ENCODE measurements at regions not wholly inside any gene's neighbourhood (a gene's known extent, or its start where the extent isn't known, plus 50 kb on each side); places are given as distances from the start of the nearest gene placed in this dataset.
"Not testable (repeated sequence)": the region's sequence is repeated elsewhere in the genome, so short reads cannot be mapped to it uniquely, and the experiment has no call there.

DNA sequence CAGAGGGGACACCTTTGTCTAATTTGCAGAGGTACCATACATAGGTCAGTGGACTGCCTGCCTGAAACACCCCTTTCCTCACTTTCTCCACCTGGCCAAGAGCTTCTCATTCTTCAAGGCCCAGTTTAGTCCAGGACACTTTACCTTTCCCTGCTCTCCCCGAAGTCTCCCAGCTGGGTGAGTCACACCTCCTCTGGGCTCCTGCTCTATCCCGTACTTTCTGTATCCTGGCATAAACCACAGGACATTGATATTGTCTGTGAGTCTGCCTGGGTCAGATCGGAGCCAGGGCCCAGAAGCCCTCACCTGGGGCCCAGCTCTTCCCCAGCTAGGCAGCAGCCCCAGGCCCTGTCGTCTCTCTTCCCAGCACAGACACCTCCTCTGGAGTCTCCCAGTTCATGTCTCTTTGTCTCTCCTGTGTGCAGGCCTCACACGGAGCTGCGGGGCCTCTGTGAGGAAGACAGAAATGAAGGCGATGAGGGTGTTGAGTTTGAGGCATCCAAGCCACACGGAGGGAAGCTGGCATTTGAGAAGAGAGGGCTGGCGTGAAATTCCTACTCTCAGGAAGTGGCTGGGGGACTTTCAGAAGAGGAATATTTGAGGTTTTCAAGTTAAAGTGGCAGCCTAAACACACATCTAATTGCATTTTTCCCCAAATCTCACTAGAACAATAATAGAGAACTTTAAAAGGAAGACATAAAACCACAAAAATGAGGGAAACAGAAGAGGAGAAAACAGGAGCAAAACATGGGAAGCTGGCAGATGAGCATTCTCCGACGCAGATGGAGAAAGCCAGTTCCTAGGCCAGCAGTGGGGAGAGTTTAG is 79.6 kb upstream of the LAPTM4A start:
- DNase-seq (ENCODE audit: low read depth in 3 of 3, low spot score in 1 of 3) = no peak

DNA sequence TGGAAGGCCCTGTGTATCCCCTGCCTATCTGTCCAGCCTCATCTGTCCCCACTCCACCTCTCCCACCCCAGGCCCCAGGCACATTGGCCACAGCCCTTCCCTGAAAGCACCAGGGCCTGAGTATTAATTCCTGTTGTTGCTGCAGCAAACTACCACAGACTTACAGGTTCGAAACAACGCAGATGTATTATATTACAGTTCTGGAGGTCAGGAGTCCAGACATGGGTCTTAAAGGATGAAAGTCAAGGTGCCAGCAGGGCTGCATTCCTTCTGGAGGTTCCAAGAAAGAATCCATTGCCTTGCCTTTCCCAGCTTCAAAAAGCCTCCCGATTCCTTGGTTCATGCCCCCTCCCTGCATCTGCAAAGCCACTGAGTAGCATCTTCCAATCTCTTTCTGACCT is 78.7 kb upstream of the LAPTM4A start:
- no peak for DNase-seq (ENCODE audit: low read depth in 3 of 3, low spot score in 1 of 3)

DNA sequence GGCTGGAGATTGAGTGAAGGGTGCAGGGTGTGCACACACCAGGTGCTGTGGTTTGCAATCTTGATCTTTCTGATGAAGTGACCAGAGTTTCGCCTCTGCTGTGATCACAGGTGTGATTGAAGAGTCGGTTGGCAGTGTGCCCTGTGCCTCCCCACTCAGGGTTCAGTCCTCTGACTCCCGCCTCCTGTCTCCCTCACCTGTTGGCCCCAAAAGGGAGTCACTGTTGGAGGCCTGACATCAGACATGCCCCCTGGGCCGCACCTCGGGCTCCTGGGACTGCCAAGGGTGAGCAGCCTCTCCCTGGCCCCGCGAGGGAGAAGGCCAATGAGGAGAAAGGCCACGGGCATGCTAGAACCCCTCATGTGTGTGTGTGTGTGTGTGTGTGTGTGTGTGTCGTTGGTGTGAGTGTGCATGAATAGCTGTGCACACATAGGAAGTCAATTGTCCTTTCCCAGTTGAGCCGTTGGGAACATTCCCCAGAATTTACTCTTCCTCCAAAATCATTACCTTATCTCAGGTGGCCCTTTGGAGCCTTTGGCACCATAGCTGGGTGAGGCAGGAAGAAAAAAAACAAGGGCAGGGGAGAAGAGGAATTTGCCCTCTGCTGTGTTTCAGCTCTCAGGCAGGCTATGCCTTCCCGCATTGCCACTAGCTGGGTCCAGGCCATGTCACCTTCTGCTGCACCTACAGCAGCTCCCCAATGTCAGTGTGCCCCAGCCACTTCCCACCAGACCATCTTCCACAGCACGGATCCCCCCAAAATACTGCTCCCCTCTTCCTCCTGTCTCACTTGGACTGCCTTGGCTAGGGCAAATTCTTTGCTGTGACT is 78.1 kb upstream of the LAPTM4A start:
- DNase-seq (ENCODE audit: low read depth in 3 of 3, low spot score in 1 of 3) = no peak

DNA sequence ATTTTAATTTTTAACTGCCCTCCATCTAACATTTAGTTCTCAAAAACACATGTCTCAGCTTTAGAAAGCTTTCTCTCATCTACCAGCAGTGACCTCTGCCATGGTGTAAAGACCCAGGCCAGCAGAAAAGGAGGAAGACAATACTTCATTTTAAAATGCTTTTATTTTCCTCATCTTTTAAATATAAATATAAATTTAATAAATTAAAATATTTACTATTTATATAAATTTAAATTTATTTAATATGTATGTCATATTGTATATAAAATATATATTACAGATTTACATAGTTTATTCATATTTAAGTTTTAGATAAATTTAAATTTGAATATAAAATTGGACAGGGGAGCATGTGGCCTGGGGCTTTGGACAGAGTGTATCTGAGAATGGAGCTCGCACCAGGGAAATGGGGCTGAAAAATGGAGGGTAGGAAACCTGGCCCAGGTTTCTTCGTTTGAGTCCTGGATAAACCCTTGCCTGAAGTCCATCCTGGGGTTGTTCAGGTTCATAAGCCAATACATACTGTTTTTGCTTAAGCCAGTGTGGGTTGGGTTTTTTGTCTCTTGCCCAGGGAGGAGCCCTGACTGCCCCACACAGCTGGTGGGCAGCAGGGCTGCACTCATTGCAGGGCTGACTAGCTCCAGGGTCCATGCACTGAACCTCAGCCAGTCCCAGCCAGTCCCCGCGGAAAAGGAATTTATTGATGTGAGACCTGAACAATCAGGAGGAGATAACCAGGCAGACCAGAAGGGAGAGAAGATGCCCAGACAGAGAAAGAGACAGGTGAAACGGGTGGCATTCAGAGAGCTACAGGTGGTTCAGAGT is 77.3 kb upstream of the LAPTM4A start:
- DNase-seq (ENCODE audit: low read depth in 3 of 3, low spot score in 1 of 3) = no peak

DNA sequence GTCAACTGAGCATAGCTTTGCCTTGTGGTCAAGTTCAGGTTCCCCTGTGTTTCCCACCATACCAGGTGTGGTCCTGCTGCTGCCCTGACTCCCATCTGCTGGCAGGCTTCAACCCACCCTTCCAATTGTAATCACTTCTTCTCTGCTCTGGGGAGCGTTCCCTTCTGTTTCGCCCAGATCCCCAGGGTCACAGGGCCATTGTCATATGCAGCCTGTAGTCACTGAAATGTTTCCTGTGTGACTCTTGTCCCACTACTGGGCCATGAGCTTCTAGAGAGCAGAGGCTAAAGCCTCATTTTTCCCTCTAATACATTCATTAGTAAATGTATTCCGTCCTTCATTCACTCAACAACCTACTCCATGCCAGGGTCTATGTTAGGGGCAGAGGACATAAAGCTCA is 75.0 kb upstream of the LAPTM4A start:
- no peak for DNase-seq (ENCODE audit: low read depth in 3 of 3, low spot score in 1 of 3)

DNA sequence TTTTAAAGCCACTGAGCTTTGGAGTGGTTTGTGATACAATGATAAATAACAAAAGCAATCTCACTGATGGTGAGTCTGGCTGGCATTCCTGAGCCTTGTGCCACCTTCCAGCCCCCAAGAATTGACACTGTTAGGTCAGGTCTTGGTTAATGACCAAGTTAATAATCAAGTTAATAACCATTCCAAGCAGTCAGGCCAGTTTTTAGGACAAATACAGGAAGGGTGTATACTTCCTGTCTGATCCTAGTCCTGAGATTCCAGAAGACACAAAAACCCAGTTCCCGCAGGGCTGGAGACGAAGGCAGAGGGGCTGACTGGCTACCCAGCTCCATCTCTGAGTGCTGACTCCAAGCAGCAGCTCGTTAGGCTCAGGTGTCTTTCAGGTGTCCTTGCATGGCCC is 74.6 kb upstream of the LAPTM4A start:
- DNase-seq (ENCODE audit: low read depth in 3 of 3, low spot score in 1 of 3) = no peak

DNA sequence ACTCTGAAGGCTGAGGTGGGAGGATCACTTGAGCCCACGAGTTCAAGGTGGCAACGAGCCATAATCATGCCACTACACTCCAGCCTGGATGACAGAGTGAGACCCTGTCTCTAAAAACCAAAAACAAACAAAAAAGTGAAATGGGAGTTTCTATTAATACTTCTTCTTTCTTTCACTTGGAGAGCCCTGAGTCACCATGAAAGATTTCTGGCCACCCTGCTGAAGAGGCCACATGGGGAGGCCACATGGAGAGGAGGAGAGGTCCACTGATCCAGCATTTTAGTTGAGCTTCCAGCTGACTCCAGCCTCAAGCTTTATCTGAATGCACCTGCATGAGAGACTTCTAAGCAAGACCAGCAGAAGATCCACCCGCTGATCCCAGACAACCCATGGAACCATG is 74.2 kb upstream of the LAPTM4A start:
- DNase-seq (ENCODE audit: low read depth in 3 of 3, low spot score in 1 of 3) = no peak

DNA sequence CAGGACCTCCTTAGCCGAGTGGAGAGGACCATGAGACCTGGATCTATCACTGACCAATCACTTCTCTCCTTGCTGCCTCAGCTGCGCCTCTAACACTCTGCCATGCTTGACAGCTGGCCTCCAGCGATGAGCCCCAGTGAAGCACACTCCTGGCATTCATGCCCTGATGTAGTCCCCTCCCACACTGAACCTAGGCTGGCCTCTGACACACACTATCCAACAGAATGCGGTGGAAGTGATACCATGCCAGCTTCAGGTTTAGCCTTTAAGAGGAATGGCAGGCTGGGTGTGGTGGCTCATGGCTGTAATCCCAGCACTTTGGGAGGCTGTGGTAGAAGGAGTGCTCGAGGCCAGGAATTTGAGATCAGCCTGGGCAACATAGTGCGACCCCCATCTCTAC is 73.7 kb upstream of the LAPTM4A start:
- no peak for DNase-seq (ENCODE audit: low read depth in 3 of 3, low spot score in 1 of 3)

DNA sequence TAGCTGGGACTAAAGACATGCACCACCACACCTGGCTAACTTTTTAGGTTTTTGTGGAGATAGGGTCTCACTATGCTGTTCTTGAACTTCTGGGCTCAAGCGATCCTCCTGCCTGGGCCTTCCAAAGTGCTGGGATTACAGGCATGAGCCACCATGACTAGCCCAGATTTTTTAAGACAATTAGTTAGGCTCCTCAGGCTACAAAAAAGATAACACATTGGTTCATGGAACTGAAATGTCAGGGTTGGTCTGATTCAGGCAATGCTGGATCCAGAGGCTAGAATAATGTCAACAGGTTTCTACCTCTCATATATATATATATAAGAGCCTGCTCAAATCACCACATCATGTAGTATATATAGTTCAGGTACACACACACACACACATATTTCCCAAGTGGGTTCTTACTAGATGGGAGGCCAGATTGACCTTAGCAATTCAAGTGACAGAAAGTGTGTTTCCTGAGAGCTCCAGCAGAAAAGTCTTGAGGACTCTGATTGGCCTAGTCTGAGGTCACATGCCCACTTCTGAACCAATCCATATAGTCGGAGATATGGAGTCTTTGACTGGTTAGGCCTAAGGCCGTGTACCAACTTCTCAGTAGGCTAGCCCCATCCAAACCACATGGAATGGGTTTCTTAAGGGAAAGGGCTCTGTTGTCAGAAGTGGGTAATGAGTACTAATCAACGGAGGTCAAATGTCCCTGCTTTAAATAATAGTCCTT is 72.6 kb upstream of the LAPTM4A start:
- no peak for DNase-seq (ENCODE audit: low read depth in 3 of 3, low spot score in 1 of 3)

DNA sequence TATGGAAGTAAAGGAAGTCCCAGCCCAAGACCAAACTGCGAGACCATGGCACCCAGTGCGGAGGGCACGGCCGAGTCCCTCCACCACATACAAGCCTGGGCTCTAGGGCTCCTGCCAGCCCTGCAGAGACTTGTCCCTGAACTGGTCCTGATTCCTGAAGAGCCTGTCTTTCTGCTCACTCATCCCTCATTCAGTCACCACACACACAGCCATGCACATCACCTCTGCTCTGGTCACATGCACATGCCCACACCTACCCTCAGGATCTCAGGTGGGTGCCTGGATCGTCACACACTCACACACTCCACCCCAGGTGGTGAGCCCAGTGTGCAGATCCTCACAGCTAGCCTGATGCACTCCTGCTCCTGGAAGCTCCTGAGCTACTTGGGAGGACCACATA is 71.4 kb upstream of the LAPTM4A start:
- no peak for DNase-seq (ENCODE audit: low read depth in 3 of 3, low spot score in 1 of 3)

DNA sequence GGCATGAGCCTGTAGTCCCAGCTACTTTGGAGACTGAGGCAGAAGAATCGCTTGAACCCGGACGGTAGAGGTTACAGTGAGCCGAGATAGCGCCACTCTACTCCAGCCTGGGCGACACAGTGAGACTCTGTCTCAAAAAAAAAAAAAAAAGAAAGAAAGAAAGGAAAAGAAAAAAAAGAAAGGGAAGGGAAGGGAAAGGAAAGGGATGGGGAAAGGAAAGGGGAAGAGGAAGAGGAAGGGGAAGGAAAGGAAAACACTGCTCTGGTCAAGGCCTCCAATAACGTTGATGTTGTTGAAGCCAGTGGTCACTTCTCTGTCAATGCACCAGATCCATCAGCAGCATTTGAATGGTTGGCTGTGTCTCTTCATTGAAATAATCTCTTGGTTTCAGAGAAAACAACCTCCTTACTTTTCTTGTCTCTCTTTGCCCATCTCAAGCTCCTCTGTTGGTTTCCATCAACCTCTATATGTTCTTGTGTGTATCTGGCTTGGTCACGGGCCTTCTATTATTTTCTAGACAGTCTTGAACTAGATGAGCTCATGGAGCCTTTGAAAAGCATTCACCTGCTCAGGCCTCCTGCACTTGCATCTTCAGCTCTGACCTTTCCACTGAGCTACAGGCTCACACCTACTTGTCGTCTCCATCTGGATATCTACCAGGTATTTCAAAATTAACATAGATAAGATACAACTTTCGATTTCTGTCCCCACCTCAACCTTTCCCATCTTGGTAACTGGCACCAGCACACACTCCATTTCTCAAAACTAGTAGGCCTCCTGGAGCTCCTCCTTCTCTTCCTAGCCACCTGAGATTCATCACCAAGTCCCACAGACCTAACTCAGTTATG is 69.4 kb upstream of the LAPTM4A start:
- DNase-seq (ENCODE audit: low read depth in 3 of 3, low spot score in 1 of 3) = no peak

DNA sequence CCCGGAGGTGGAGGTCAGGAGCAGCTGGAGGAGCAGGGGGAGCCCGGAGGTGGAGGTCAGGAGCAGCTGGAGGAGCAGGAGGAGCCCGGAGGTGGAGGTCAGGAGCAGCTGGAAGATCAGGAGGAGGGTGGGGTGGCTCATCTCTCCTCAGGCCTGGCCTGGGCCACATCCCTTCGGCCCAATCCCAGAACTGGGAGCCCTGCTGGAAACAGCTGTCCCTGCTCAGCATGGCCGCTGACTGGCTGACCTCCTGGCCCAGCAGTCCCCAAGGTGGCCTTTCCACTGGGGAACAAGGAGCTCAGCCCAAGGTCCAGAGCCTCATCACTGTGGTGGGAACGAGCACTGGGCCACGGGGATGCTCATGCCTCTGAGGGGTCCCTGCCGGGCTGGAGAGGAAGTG is 66.6 kb upstream of the LAPTM4A start:
- DNase-seq (ENCODE audit: low read depth in 3 of 3, low spot score in 1 of 3) = no peak

DNA sequence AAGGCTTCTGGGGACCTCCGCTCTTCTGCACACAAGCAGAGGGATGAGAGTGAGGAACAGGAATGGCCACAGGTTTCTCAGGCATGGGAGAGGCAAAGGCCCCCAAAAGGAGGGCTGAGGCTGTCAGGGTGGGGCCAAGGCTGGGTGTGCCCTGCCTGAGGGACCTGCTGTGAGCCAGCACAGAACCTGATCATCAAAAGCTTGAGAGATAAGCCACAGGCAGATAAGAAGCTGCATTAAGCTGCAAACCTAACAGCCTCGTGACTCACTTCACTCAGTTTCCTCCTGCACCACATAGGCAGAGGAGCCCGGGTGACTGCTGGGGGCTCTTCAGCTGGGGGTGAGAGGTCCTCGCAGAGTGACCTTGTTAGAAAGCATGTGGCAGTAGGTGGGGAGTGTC is 64.5 kb upstream of the LAPTM4A start:
- DNase-seq (ENCODE audit: low read depth in 3 of 3, low spot score in 1 of 3) = no peak

DNA sequence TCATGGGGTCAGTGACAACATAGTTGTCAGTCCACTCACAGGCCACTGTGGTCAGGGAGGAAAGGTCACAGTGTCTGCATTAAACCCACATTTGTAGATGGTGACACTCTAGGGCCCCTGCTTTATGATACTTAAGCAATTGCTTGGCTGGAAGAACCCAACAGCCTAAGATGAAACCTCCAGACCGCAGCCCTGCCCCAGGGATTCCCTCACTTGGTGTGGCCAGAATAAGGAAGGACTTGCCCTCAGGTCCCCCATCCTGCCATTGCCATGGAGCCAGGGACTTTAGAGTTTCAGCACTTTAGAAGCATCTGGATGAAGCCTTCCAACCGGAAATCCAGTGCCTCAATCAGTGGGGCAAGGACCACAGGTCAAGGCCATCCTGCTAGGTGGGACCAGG is 63.9 kb upstream of the LAPTM4A start:
- DNase-seq (ENCODE audit: low read depth in 3 of 3, low spot score in 1 of 3) = no peak

DNA sequence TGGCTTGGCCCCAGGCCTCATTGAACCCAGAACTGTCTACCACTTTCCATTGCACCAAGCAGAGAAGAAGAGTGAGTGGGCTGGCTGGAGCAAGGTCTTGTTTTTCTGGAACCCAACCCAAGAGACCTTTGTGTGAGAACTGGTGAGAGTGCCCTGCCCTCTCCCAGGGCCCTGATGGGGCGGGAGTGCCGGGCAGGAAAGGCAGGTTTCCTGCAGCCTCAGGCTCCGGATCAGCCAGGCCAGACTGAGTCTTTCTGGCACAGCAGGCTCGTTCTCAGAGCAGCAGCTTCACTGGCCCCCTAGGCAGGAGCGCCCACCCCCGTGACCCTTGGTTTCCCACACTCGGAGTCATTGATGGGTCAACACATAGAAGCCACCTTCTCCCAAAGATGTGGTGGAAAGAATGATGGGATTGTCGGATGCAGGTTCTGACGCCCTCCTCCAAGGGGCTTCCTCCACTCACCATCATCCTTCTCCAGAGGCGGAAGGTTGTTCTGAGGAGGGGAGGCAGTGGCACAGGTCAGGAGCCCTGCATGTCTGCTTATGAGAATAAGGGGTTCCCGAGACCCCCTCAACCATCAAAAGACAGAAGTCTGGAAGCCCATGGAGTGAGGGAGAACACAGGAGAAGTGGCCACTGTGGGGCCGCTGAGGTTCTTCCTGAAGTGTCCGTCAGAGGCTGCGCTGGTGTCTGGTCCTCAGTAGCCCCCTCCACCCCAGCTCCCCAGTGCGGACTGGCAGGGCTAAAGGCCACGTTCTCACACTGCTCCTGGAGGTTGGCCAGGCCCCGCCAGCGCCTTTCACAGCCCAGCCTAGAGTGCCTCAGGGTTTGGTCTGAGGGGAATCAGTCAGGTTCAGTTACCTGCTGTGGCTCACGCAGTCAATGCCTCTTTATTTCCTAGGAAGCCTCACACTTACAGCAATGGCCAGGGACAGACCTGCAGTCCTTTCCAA is 62.8 kb upstream of the LAPTM4A start:
- no peak for DNase-seq (ENCODE audit: low read depth in 3 of 3, low spot score in 1 of 3)

DNA sequence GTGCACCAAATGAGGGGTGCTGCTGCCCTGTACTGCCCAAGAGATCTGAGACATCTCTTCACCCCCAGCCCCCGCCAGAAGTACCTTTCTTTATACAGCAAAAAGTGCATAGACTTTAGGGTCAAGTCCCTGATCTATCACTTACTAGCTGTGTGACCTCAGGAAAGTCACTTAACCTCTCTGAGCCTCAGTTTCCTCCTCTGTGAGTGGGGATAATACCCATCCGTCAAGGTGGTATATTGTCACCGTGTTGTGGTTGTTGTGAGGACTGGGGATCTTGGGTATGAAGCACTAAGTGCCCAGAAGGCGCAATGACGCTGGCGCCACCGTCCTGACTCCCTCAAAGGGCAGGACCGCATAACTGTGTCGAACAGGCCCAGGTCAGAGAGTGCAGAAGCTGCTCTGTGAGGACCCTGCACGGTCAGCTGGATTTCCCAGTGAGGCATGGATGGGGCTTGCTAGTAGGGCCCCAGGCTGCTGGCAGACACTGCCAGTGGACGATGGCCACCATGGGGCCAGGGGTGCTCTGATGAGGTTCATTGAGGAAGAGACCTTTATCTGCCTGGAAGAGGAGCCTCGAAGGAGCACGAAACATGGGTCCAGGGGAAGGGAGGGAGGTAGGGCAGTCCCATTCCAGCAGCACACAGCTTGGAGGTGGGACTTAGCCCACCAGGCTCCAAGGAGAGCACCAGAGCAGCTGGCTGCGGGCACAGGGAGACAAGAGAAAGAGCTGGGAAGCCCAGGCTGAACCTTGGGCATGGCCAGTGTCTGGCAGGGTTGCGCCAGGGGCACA is 61.8 kb upstream of the LAPTM4A start:
- DNase-seq (ENCODE audit: low read depth in 3 of 3, low spot score in 1 of 3) = no peak

DNA sequence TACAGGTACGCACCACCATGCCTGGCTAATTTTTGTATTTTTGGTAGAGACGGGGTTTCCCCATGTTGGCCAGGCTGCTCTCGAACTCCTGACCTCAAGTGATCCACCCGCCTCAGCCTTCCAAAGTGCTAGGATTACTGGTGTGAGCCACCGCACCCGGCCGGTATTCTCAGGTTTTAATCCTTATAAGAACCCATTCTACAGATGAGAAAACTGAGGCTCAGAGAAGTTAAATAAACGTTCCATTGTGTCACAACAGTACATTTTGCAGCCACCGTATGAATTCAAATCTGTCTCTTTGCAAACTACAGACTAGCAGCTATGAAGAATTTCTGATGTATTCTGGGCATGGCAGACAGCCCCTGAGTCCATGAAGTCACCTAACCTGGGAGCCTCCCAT is 60.9 kb upstream of the LAPTM4A start:
- DNase-seq (ENCODE audit: low read depth in 3 of 3, low spot score in 1 of 3) = not testable (repeated sequence)

All from stimulated activated CD4-positive, alpha-beta T cell treated with anti-CD3 and anti-CD28 coated beads, TNF-alpha, amount 100 ng/mL, for 1 hour (primary cell).